ENCODE measurements at regions not wholly inside any gene's neighbourhood (a gene's known extent, or its start where the extent isn't known, plus 50 kb on each side); places are given as distances from the start of the nearest gene placed in this dataset.

DNA sequence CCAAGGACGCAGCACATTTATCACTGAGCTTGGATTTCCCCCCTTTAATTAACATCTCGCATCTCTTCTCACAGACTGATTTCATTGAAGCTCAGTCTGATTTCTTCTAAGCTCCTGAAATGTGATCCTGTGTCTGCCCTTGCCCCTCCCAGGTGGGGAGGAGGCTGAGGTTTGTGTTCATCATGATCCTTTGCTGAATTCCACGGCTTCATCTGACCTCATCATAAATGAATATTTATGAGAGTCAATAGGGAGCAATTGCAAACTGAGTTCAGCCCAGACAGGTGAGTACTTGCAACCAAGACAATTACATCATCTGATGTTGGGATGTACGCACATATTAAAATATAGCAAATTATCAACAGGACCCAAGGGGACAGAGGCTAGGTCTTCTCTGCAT lies 72.4 kb downstream of the MAP1LC3B2 start:
- no peak for ATAC-seq
- H3K27ac ChIP-seq, result no peak overlapping the region
- ChIA-PET CTCF (interaction anchor here (0.6 to 0.7 kb wide), 2 partner anchors 32 to 334 kb away, joined by 3 to 5 read pairs; no protein-coding TSS in a partner anchor), POLR2A (no interaction called here)
- 92% methylated on average over 4 of the region's 4 CpGs for WGBS (ENCODE audit: missing lambda C conversion rate)
- H3K9me3 ChIP-seq, result no peaks in the 10 kb centered on the region
- H3K4me1 ChIP-seq, result peaks cover 26% of the 10 kb centered on the region
- H3K4me2 ChIP-seq, result no peak overlapping the region
- no peak for DNase-seq (ENCODE audit: low read depth in 1 of 2, low spot score in 1 of 2)
- no peak overlapping the region for H3K4me3 ChIP-seq
- peak; percentile 18 for FAIRE-seq
- no peak for TF ChIP-seq JUN (IDR thresholded peaks at IDR 0.05)
- TF ChIP-seq, protein P1, sequence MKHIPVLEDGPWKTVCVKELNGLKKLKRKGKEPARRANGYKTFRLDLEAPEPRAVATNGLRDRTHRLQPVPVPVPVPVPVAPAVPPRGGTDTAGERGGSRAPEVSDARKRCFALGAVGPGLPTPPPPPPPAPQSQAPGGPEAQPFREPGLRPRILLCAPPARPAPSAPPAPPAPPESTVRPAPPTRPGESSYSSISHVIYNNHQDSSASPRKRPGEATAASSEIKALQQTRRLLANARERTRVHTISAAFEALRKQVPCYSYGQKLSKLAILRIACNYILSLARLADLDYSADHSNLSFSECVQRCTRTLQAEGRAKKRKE (CRISPR knock-in tag; IDR thresholded peaks at IDR 0.05; ENCODE audit: low read depth), result no peak
- no peak for TF ChIP-seq POLR2AphosphoS2 (conservative IDR thresholded peaks at IDR 0.05; ENCODE audit: low read length)
- TF ChIP-seq TP53 (CRISPR knock-in tag; IDR thresholded peaks at IDR 0.05), result no peak
- no peak for TF ChIP-seq KDM5A (IDR thresholded peaks at IDR 0.05)
- TF ChIP-seq ESRRA (IDR thresholded peaks at IDR 0.05; ENCODE audit: borderline replicate concordance, low read length), result no peak
- TF ChIP-seq, protein P2, sequence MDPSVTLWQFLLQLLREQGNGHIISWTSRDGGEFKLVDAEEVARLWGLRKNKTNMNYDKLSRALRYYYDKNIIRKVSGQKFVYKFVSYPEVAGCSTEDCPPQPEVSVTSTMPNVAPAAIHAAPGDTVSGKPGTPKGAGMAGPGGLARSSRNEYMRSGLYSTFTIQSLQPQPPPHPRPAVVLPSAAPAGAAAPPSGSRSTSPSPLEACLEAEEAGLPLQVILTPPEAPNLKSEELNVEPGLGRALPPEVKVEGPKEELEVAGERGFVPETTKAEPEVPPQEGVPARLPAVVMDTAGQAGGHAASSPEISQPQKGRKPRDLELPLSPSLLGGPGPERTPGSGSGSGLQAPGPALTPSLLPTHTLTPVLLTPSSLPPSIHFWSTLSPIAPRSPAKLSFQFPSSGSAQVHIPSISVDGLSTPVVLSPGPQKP (IDR thresholded peaks at IDR 0.05; ENCODE audit: low read depth, low read length), result no peak
- TF ChIP-seq, protein P3, sequence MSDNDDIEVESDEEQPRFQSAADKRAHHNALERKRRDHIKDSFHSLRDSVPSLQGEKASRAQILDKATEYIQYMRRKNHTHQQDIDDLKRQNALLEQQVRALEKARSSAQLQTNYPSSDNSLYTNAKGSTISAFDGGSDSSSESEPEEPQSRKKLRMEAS (IDR thresholded peaks at IDR 0.05), result no peak
- TF ChIP-seq RFX5 (IDR thresholded peaks at IDR 0.05), result no peak
- no peak for TF ChIP-seq TFCP2L1 (CRISPR knock-in tag; IDR thresholded peaks at IDR 0.05)
- no peak for TF ChIP-seq NR3C1 (IDR thresholded peaks at IDR 0.05)
- no peak for TF ChIP-seq PHF8 (IDR thresholded peaks at IDR 0.05; ENCODE audit: borderline replicate concordance, low read depth)
- TF ChIP-seq, protein P4, sequence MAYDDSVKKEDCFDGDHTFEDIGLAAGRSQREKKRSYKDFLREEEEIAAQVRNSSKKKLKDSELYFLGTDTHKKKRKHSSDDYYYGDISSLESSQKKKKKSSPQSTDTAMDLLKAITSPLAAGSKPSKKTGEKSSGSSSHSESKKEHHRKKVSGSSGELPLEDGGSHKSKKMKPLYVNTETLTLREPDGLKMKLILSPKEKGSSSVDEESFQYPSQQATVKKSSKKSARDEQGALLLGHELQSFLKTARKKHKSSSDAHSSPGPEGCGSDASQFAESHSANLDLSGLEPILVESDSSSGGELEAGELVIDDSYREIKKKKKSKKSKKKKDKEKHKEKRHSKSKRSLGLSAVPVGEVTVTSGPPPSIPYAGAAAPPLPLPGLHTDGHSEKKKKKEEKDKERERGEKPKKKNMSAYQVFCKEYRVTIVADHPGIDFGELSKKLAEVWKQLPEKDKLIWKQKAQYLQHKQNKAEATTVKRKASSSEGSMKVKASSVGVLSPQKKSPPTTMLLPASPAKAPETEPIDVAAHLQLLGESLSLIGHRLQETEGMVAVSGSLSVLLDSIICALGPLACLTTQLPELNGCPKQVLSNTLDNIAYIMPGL (CRISPR knock-in tag; IDR thresholded peaks at IDR 0.05; ENCODE audit: borderline replicate concordance), result no peak
- no peak for TF ChIP-seq RNF2 (IDR thresholded peaks at IDR 0.05; ENCODE audit: borderline replicate concordance, low read depth)
- no peak for TF ChIP-seq ZSCAN20 (CRISPR knock-in tag; IDR thresholded peaks at IDR 0.05)
- TF ChIP-seq NFE2L2 (conservative IDR thresholded peaks at IDR 0.05; ENCODE audit: low read length), result no peak
- no peak for TF ChIP-seq POLR2A (IDR thresholded peaks at IDR 0.05; ENCODE audit: low read length)

DNA sequence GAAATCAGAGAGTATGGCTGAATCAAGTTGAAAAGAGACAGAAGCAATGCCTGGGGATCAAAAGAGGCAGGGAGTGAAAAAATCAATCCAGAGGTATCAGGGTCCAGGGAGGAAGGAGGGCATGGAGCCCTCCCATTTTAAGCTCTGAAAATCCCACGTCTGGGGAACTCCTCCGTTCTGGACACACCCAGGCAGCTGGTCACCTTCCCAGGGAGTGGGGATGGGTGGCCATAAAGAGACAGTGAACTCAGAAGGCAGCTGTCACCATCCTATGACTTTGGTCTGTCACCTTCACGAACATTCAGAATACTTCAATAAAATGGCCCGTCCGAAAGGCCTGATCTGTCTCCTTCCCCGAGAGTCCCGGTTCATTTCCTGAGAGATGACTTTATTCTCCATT lies 71.6 kb downstream of the MAP1LC3B2 start:
- H3K4me1 ChIP-seq, result peaks cover 18% of the 10 kb centered on the region
- no peaks in the 10 kb centered on the region for H3K9me3 ChIP-seq
- 82% methylated on average over 7 of the region's 7 CpGs for WGBS (ENCODE audit: missing lambda C conversion rate)
- no peak for TF ChIP-seq CHD4 (IDR thresholded peaks at IDR 0.05; ENCODE audit: borderline replicate concordance)
- no peak for TF ChIP-seq HDAC2 (IDR thresholded peaks at IDR 0.05)
- TF ChIP-seq KDM5A (IDR thresholded peaks at IDR 0.05), result no peak
- TF ChIP-seq, protein P5, sequence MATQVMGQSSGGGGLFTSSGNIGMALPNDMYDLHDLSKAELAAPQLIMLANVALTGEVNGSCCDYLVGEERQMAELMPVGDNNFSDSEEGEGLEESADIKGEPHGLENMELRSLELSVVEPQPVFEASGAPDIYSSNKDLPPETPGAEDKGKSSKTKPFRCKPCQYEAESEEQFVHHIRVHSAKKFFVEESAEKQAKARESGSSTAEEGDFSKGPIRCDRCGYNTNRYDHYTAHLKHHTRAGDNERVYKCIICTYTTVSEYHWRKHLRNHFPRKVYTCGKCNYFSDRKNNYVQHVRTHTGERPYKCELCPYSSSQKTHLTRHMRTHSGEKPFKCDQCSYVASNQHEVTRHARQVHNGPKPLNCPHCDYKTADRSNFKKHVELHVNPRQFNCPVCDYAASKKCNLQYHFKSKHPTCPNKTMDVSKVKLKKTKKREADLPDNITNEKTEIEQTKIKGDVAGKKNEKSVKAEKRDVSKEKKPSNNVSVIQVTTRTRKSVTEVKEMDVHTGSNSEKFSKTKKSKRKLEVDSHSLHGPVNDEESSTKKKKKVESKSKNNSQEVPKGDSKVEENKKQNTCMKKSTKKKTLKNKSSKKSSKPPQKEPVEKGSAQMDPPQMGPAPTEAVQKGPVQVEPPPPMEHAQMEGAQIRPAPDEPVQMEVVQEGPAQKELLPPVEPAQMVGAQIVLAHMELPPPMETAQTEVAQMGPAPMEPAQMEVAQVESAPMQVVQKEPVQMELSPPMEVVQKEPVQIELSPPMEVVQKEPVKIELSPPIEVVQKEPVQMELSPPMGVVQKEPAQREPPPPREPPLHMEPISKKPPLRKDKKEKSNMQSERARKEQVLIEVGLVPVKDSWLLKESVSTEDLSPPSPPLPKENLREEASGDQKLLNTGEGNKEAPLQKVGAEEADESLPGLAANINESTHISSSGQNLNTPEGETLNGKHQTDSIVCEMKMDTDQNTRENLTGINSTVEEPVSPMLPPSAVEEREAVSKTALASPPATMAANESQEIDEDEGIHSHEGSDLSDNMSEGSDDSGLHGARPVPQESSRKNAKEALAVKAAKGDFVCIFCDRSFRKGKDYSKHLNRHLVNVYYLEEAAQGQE (IDR thresholded peaks at IDR 0.05), result no peak
- no peak for TF ChIP-seq NPAS2 (CRISPR knock-in tag; IDR thresholded peaks at IDR 0.05; ENCODE audit: borderline replicate concordance)
- no peak for TF ChIP-seq MAZ (IDR thresholded peaks at IDR 0.05; ENCODE audit: borderline replicate concordance, low read depth, low read length)
- TF ChIP-seq MAFK (IDR thresholded peaks at IDR 0.05; ENCODE audit: partially characterized antibody), result no peak
- H3K4me2 ChIP-seq, result no peak overlapping the region
- FAIRE-seq (no peak), DNase-seq (ENCODE audit: low read depth in 1 of 2, low spot score in 1 of 2) (no peak), ATAC-seq (no peak)
- no peak overlapping the region for H3K4me3 ChIP-seq
- no peak overlapping the region for H3K27ac ChIP-seq
- ChIA-PET POLR2A (no interaction called here), CTCF (no interaction called here)
